HPDE6-E6E7 (cell line): ENCODE measurements at regions not wholly inside any gene's neighbourhood (a gene's known extent, or its start where the extent isn't known, plus 50 kb on each side); places are given as distances from the start of the nearest gene placed in this dataset.

ENCODE experiments used
- DNase-seq: peaks from one replicate; pipeline ENCODE4 v3.0.0; 2011; ENCODE audit warnings: missing footprints; ENCODE audit errors: extremely low spot score

DNA sequence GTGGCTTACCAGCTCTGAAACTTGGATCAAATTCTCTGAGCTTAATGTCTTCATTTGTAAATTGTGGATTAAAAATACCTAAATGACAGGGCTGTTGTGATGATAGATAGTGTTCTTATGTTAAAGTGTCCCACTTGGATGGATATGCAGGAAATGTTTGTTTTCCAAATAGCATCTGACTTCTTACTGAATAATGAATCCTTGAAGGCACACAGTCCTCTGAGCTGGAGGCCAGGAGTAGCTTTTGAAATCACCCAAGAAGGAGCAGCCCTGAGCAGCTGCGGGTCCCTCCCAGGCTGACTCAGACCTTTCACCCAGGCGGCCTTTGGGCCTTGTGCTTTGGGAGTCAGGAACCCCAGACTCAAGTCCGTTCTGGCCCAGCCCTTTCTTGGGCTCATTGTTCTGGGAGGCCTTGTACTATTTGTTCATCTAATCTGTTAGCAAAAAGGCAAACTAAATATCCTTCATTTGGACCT, 173.0 kb upstream of the GATA6 start:
- DNase-seq = peak; percentile 22

DNA sequence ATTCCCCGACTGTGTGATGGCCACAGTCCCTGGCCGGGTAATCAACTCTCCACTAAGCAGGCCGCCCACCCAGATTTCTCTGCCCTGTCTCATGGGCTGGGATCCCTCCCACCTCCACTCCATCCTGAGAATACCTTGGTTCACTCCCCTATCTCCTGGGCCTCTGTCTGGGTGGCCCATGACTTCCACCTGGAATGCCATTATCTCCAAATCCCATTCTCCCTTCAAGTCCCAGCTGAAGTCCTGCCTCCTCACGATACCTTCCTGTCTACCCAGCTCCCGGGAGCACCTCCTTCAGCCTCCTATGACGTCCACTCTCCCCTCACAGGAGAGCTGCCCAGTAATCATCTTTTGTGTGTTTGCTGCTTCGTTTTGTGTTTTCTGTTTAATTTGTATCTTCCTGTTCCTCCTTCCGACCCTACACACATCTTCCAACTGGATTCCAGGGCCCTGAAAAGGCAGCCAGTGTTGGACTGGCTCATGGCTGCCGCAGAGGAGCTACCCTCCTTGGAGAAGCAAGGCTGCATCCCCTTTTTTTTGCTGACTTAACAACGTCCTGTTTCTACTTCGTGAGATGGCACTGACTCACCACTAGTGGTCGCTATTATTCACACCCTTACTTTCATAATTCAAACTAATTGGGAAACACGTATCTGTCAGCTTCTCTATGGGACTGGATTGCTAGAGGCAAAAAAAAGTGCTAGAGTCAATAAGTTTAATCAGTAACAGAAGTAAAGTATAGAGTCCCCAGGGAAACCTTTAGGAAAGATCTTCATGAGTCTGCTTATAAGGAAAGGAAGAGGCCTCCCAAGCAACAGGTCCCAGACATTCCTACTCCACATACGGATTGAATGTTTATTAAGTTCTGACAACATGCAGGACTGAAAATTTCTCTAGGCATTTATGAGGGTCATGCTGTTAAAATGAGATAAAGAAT, 171.9 kb upstream of the GATA6 start:
- peak; percentile 44 for DNase-seq

DNA sequence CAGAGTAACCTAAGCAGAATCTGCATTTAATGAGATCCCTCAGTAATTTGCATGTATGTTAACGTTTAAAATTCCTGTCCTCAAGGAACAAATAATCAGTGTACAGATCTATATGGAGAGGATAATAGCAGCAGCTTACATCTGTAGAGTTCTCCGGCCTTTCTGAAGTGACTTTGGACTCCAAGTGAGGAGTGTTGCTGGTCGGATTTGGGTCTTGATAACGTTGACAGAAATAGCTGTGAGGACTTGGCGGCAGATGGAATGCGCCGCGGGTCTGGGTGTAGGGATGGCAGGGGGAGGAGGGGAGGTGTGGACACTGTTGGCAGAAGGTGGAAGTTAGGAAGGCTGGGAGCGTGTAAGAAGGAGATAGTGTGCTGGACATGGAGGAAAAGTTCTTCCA, 170.9 kb upstream of the GATA6 start:
- DNase-seq = no peak

DNA sequence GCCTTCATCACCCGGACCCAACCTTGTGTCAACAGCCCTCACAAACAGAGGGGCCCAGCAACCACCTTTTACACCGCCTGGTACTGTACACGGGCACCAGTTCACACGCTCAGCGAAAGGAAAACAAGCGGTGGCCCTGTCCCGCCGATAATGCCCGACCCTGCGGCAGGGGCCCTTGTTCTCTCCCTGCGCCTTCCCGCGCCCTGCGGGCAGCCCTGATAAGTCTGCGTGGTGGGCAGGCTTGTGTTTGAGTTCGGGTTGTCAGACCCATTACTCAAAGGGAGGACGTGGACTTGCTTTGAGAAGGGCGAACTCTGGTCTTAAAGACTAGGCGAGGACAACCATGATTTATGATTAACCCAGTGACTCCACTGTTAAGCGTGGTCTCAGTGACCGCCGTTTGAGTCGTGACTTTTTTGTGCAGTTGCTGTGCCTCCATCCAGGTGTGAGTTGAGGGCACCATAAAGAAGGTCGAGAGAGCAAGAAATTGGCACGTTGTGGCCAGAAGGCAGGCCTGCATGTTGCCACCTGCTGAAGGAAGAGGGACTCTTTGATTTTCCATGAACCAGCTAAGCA, 167.4 kb upstream of the GATA6 start:
- no peak for DNase-seq

DNA sequence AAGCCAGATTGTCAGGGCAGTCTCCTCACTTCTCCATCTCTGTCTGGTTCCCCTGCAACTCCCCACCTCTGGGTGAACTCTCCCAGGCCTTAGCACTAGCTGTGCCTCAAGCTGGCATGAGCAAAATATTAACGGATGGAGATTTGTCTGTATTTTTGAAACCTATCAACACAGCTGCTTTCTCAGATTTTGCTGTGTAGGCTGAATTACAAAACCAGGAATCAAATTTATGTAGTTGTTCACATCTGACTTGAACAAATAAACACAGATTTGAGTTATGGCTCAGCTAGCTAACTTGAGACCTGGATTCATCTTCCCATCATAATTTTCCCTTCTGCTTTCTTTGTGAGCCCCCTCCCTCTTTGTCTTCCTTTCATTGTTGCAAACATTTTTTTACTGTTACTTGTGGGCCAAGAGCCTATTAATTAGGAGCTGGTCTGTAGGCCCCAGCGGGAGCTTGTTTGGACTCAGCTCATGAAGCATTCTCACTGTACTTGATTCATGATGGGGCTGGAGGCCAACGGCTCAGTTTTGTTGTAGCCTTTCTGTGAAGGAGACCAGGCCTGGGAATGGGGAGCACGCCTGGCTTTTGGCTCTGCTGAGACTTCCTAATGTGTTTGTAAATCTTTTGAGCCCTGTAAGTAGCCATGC, 164.1 kb upstream of the GATA6 start:
- DNase-seq = no peak

DNA sequence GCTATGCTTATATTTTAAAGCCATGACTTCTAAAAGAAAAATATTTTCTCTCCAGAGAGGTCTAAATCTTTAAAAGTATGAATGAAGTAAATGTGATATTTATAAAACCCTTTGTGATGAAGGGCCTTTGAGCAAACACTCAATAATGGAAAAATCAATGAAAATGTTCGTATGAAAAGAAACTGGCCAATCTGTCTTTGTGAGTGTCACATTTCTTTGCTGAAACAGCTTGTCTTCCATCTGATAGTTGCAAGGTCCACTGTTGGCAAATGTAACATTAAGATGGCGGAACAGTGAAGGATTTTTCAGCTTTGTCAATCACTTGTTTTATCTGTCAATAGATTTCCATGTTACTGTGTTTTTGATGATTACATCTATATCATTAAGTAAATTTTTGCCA, 162.9 kb upstream of the GATA6 start:
- no peak for DNase-seq

DNA sequence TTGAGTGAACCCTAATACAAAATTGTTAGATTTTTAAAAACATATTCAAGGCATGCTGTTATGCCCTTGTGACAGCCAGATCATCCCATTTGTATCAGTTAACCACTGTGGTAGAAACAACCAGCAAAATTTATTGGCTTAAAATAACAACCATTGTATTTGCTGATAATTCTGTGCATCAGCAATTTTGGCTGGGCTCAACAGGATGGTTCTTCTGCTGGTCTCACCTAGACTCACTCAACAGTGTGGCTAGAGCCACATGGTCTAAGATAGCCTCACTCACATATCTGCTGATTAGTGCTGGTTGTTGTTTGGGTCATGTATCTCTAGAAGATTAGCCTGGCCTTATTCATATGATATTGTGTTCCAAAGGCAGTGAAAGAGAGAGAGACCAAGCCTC, 160.1 kb upstream of the GATA6 start:
- no peak for DNase-seq

DNA sequence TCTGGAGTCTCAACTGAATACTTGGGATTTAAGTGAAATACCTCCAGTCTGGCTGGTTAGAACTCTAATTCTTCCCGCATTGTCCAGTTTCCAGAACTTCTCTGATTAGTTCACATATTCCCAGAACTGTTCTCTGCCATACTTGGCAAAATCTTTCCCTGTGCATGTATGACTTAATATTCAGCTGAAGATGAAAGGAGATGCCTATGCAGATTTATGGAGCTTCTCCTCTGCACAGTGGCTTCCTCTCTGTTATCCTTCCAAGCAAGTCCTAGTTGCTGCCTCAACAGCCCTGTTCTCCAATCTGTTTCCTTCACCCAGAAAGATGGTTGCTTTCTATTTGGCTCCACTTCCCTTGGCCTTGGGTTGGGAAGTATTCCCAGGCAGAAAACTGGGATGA, 155.4 kb upstream of the GATA6 start:
- no peak for DNase-seq

DNA sequence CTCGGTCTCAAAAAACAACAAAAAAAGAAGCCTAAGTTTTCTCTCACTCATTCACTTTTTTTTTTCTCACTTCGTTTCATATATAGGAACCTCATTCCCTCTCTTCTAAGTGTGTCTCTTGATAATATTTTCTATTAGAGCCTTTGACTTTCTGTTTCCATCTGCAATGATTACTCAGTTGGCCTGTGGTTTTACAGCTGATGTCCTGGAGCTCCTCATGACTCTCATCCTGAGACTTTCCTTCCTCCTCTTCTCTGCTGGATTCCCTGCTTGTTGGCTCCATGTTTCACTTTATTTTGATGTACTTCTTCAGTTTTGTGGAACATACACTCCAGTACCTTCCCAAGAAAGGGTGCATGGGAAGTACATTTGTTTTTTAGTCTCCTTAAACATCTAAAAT, 154.2 kb upstream of the GATA6 start:
- no peak for DNase-seq

DNA sequence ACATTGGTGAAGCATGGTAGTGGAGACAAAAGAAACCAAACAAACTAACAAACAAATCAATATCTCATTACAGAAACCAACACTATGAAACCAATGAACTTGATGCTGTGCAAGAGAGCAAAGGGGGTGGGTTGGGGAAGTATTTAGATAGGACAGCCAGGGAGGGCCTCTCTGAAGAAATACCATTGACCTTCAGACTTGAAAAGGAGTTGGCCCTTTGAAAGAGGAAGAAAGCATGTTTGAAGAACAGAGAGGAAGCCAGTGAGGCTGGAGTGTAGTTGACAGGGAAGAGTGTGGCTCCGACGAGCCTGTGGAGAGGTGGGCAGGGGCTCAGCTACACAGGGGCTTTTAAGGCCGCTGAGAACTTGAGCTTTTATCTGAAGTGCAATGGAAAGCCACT, 151.0 kb upstream of the GATA6 start:
- DNase-seq = no peak

DNA sequence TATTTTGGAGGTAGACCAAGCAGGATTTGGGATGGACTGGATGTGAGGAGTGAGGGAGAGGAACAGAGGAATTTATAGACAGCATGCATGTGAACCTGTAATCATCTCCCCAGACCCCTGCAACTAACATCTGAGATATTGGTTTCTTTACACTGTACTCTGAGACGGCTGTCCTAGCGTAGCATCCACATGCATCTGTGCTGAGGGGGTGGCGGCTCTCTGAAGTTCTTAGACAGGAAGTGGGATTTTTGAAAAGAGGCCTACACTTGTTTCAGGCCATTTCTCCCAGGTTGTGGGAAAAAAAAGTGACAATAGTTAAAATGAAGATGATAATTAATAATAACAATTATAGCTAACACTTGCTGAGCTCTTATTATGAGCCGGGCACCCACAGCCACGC, 150.2 kb upstream of the GATA6 start:
- DNase-seq = no peak

DNA sequence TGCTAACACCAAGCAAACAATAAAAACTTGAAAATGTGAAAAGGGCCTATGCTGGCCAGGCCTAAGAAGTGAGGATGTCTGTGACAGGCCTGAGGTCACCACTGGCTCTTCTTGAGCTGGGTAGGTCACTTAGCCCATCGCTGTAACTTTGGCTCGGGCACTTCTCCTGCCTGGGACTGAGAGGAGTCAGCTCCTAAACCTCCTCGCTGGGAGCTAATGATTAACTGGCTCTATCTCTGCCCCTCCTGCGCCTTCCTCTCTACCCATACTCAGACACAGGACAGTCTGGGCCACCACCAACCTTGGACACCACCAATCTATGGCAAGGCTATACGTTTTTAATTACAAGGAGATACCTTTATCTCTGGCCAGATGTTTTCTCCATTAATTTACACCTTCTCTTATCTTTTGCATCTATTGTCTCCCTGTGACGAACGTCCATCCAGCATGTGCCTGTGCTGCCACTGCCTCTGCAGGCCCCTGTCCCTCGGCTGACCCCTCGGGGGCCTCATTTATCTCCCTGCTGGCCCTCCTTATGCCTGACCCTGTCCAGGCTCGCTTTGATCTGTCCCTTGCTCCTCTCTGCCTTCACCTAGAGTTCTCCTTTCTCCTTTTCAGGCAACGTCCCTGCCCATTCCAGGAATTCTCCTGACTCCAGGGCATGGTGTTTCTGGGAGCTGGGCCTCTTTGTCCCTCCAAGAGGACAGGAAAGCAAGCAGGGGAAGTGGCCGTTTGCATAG, 149.1 kb upstream of the GATA6 start:
- DNase-seq = no peak

DNA sequence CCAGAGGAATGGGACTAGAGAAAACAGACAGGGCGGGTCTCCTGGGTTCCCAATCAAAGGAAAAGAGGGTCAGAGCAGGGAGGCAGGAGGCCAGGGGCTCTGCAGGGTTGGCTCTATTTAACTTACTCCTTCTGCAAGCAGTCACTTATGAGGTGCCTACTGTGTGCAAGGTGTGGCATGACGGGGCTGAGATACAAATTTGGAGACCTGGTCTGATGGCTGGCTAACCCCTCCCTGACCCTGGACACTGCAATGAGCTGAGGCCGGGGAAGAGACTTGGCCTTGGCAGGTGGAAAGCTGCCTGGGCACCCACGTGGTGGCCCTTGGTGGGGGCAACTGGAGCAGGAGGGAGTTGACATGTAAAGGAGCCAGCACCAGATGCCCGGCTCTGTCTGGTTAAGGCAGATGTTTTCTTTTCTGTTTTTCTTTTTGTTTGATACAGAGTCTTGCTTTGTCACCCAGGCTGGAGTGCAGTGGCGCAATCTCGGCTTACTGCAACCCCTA, 148.5 kb upstream of the GATA6 start:
- DNase-seq = no peak

DNA sequence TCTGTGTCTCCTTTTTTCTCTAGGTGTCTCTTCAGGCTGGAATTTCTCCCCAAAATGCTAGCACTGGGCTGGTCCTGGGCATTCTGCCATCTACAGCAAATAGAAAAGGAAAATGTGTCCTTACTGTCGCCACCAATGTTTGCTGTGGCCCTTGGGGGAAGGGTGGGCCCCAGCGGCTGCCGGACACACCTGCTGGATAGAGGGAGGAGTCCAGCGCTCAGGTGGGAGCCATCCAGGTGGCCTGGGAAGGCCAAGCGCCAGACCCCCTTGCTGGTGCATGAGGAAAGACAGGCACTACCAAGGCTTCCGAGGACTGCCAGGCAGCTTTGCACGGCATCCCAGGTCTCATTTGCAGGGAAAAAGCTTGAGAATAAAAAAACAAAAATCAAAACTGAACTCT, 147.7 kb upstream of the GATA6 start:
- DNase-seq = no peak

DNA sequence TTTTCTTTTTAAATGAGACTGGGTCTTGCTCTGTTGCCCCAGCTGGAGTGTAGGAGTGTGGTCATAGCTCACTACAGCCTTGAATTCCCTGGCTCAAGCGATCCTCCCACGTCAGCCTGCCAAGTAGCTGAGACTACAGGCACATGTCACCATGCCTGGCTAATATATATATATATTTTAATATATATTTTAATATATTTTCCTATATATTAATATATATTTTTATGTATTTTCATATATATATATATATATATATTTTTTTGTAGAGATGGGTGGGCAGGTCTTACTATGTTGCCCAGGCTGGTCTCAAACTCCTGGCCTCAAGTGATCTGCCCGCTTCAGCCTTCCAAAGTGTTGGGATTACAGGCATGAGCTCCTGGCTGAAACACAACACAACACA, 144.5 kb upstream of the GATA6 start:
- DNase-seq = no peak

DNA sequence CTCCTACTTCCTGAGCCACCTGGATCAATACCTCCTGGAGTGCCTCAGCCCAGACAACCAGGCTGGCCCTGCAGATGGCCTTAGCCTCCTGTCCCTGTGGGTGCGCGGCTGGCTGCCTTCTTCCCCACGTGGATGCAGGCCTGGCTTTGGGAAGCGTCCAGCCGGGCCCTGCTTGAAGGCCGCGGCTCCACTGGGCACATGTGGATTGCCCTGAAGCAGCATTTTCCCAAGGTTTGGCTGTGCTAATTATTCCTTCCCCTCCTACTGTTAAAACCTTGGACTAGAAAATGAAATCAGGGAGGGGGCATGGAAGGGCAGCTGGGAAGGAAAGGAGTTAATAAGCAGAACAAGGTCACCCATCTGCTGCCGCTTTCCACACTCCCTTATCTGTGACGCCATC, 143.0 kb upstream of the GATA6 start:
- DNase-seq = no peak

DNA sequence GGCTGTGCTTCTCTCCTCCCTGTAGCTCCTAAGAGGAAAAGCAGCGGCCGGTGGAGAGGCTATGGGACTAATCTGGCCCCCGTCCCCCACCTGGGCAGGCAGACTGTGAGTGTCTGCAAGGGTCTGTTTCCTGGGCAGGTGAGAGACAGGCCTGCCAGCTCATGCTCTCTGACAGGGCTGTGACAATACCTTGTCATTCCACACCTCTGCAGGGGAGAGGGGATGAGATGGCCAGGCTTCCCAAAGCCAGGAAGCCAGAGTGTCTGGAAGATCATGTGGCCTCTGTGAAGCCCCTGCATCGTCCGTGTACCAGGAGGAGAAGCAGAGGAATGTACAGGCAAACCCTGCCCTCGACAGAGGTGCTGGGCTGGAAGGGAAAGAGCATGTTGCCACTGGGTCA, 142.5 kb upstream of the GATA6 start:
- no peak for DNase-seq

DNA sequence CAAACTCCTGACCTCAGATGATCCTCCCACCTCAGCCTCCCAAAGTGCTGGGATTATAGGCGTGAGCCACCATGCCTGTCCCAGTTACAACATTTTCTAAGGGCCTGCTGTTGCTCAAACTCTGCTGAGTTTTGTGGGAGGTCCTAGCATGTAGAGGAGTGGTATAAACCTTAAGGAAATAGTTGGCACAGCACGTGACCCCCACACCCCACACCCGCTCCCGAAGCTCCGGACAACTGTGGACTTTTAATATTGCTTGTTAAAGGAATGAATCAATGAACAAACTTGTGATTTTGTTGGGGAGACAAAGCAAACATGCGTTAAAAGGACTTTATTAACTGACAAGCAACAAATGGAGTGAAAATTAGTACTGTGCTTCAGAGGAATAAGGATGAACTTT, 137.8 kb upstream of the GATA6 start:
- DNase-seq = no peak

DNA sequence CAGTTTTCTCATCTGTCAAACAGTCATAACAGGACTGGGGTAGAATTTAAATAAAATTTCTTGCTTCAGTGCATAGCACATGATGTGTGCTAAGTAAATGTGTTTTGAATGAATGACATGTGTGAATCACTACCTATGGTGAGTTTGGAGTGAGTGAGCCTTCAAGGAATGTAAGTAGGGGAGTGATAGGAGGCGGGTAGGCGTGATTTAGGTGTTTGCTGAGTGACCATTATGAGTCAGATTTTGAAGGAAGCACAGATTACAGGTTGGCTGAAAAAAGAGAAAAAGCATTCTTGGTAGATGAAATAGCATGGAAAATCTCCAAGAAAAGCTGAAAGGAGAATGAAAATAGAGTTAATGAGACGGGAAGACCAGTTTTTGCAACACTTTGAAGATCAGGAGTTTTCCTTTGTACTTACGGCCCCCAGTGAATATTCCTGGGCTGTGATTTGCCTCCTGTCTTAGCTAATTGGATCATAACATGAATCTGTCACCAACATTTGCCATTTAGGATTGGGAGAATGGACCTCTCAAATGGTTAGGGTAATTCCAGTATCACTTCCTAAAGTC, 136.9 kb upstream of the GATA6 start:
- peak; percentile 94 for DNase-seq

DNA sequence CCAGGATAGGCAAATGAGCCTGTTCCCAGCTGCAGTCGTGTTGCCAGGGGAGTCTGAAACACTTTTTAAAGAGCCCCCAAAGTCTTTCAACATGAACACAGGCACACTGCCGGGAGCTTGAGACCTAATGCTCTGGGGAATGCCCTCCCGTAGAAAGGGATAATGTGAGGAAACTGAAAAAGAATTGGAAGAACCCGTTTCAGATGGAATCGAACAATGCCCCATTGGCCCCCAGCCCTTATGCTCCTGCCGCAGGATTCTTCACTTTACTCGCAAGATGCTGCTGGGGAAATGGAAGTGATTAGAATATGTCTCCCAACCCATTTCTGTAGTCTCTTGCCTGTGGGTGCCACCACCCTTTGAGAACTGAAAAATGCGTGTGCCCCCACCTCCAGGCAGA, 136.3 kb upstream of the GATA6 start:
- DNase-seq = no peak

DNA sequence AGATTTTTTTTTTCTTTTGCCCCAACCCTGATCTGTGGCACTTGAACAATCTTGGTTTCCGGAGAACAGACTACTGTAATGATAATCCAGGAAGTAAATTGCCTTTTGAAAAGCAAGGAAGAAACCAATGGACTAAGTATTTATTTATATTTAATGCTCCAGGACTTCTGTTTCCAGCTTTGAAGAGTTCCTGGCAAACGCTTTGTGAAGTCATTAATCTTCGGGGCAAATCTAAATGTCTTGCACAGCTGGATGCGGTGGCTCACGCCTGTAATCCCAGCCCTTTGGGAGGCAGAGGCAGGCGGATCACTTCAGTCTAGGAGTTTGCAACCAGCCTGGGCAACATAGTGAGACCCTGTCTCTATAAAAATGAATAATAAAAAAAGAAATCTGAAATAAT, 135.1 kb upstream of the GATA6 start:
- DNase-seq = no peak

DNA sequence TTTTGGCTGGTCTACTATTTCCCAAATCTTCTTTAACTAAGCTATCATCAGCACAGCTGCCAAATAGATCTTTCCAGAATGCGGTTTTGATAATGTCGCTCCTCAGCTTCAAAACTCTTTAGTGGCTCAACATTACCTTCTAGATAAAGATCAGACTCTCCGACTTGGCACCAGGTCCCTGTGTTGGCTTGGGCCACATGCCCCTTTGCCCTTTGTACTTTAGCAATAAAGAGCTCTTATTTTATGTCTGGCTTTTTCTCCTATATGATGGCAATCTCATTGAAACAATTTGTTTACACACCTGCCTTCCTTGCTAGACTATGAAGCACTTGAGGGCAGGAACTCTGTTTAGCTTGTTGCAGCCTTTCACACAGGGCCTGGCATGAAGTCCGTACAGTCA, 128.9 kb upstream of the GATA6 start:
- DNase-seq = no peak
